IMR-90 (cell line): ENCODE measurements at regions not wholly inside any gene's neighbourhood (a gene's known extent, or its start where the extent isn't known, plus 50 kb on each side); places are given as distances from the start of the nearest gene placed in this dataset.

ENCODE experiments used
- ATAC-seq: fragments of 200-7000 bp; cut with Tn5 transposase; 2 replicates; pipeline ENCODE4 v1.9.1; 2020; ENCODE audit warnings: low read depth, mild to moderate bottlenecking, moderate library complexity
- BruUV-seq: library from RNA; stranded (reverse); fragments of 400-500 nt; replicated peaks from 2 replicates; lab custom pipeline; 2021; lab: Mats Ljungman, UMichigan
- CTCF ChIA-PET: fragments of 300-600 bp; formaldehyde crosslinking; extraction: SDS; loops from one replicate; lab custom pipeline; 2021; ENCODE audit warnings: antibody characterized with exemption; lab: Yijun Ruan, JAX
- POLR2A ChIA-PET: fragments of 300-600 bp; sonication (Branson Sonifier 250); formaldehyde crosslinking; loops from one replicate; lab custom pipeline; 2022; ENCODE audit warnings: antibody characterized with exemption; ENCODE audit not compliant: unreplicated experiment; lab: Charles Lee
- DNase-seq: peaks from one replicate; pipeline ENCODE4 v3.0.0; 2013
- H2AFZ ChIP-seq: replicated peaks from 2 replicates; pipeline ENCODE3; 2013; ENCODE audit warnings: low read length, mild to moderate bottlenecking; ENCODE audit not compliant: poor library complexity
- H2AK5ac ChIP-seq: 2 replicates; pipeline ENCODE4 v1.6.1; 2013; ENCODE audit warnings: low read depth, low read length, inconsistent platforms
- H2AK9ac ChIP-seq: replicated peaks from 2 replicates; pipeline ENCODE3; 2013; ENCODE audit warnings: mild to moderate bottlenecking, low read depth, low read length, moderate library complexity; ENCODE audit not compliant: poor library complexity
- H2BK120ac ChIP-seq: 2 replicates; pipeline ENCODE4 v1.6.1; 2013; ENCODE audit warnings: low read depth, low read length, inconsistent platforms
- H2BK15ac ChIP-seq: 3 replicates; pipeline ENCODE4 v1.6.1; 2013; ENCODE audit warnings: low read depth, low read length, inconsistent platforms
- H2BK20ac ChIP-seq: 2 replicates; pipeline ENCODE4 v1.6.1; 2013; ENCODE audit warnings: low read depth, mild to moderate bottlenecking, inconsistent platforms, low read length, moderate library complexity
- H2BK5ac ChIP-seq: 2 replicates; pipeline ENCODE4 v1.6.1; 2013; ENCODE audit warnings: mild to moderate bottlenecking, low read depth, low read length, inconsistent platforms; ENCODE audit not compliant: poor library complexity, severe bottlenecking
- H3K14ac ChIP-seq: replicated peaks from 2 replicates; pipeline ENCODE4 v1.6.1; 2013; ENCODE audit warnings: low read depth, low read length, inconsistent platforms
- H3K18ac ChIP-seq: 2 replicates; pipeline ENCODE4 v1.6.1; 2013; ENCODE audit warnings: low read depth, low read length, control low read depth
- H3K23ac ChIP-seq: 2 replicates; pipeline ENCODE4 v1.6.1; 2013; ENCODE audit warnings: low read depth, low read length, inconsistent platforms
- H3K27ac ChIP-seq: 2 replicates; pipeline ENCODE4 v1.5.1; 2013; ENCODE audit warnings: mild to moderate bottlenecking, control low read depth, low read length; ENCODE audit not compliant: insufficient read depth
- H3K27me3 ChIP-seq: 2 replicates; pipeline ENCODE4 v1.6.1; 2013; ENCODE audit warnings: low read length; ENCODE audit not compliant: control insufficient read depth, insufficient read depth
- H3K36me3 ChIP-seq: 2 replicates; pipeline ENCODE4 v1.6.1; 2013; ENCODE audit warnings: low read length, mixed read lengths; ENCODE audit not compliant: control insufficient read depth, insufficient read depth
- H3K4ac ChIP-seq: 2 replicates; pipeline ENCODE4 v1.6.1; 2013; ENCODE audit warnings: low read depth, low read length, inconsistent platforms
- H3K4me1 ChIP-seq: 2 replicates; pipeline ENCODE4 v1.6.1; 2013; ENCODE audit warnings: low read length, mixed read lengths; ENCODE audit not compliant: control insufficient read depth, insufficient read depth
- H3K4me2 ChIP-seq: 2 replicates; pipeline ENCODE4 v1.6.1; 2013; ENCODE audit warnings: low read depth, mild to moderate bottlenecking, control low read depth, low read length, moderate library complexity
- H3K4me3 ChIP-seq: 2 replicates; pipeline ENCODE4 v1.5.1; 2013; ENCODE audit warnings: low read depth, mild to moderate bottlenecking, control low read depth, low read length, moderate library complexity; ENCODE audit not compliant: insufficient read depth
- H3K56ac ChIP-seq: 2 replicates; pipeline ENCODE4 v1.6.1; 2013; ENCODE audit warnings: low read length, inconsistent platforms; ENCODE audit not compliant: insufficient read depth; ENCODE audit errors: extremely low read depth
- H3K79me1 ChIP-seq, 2 experiments: 2 replicates each; pipeline ENCODE4 v1.6.1; 2013; ENCODE audit warnings: low read length in 2 of 2, inconsistent platforms in 1 of 2, low read depth in 1 of 2
- H3K9ac ChIP-seq: 2 replicates; pipeline ENCODE4 v1.6.1; 2013; ENCODE audit warnings: low read depth, low read length, control low read depth
- H3K9me1 ChIP-seq: 2 replicates; pipeline ENCODE4 v1.6.1; 2013; ENCODE audit warnings: low read length, inconsistent platforms; ENCODE audit not compliant: insufficient read depth
- H3K9me3 ChIP-seq: 2 replicates; pipeline ENCODE4 v1.6.1; 2013; ENCODE audit warnings: low read length; ENCODE audit not compliant: control insufficient read depth, insufficient read depth
- H4K20me1 ChIP-seq: 2 replicates; pipeline ENCODE4 v1.6.1; 2013; ENCODE audit warnings: low read length, inconsistent platforms; ENCODE audit not compliant: insufficient read depth
- H4K5ac ChIP-seq: 2 replicates; pipeline ENCODE4 v1.6.1; 2013; ENCODE audit warnings: mild to moderate bottlenecking, low read depth, low read length, control low read depth
- H4K8ac ChIP-seq, 2 experiments: 2 replicates each; pipeline ENCODE4 v1.6.1; 2013; ENCODE audit warnings: low read depth in 2 of 2, low read length in 2 of 2, control low read depth in 1 of 2, inconsistent platforms in 1 of 2
- H4K91ac ChIP-seq: 2 replicates; pipeline ENCODE4 v1.6.1; 2013; ENCODE audit warnings: low read depth, low read length, inconsistent platforms; ENCODE audit not compliant: insufficient read depth
- CTCF ChIP-seq: conservative IDR thresholded peaks from 2 replicates; pipeline ENCODE4 v1.5.1; 2012; ENCODE audit warnings: mild to moderate bottlenecking, low read depth, low read length, improper control_type of control experiment
- FOS ChIP-seq: fragments of 150-350 bp; IDR thresholded peaks from 2 replicates; pipeline ENCODE4 v1.6.1; 2016; ENCODE audit warnings: low read depth, low read length
- MXI1 ChIP-seq: IDR thresholded peaks from 2 replicates; pipeline ENCODE4 v1.6.1; 2012; ENCODE audit warnings: low read depth, mild to moderate bottlenecking, low read length, moderate library complexity, borderline replicate concordance
- NFE2L2 ChIP-seq: fragments of 150-350 bp; IDR thresholded peaks from 2 replicates; pipeline ENCODE4 v1.6.1; 2016; ENCODE audit warnings: low read depth, mild to moderate bottlenecking, low read length
- RAD21 ChIP-seq: IDR thresholded peaks from 2 replicates; pipeline ENCODE4 v1.6.1; 2012; ENCODE audit warnings: low read length, improper control_type of control experiment
- RCOR1 ChIP-seq: IDR thresholded peaks from 2 replicates; pipeline ENCODE4 v1.6.1; 2012; ENCODE audit warnings: mild to moderate bottlenecking, low read length, improper control_type of control experiment; ENCODE audit not compliant: insufficient replicate concordance
- SMC3 ChIP-seq: fragments of 150-350 bp; IDR thresholded peaks from 2 replicates; pipeline ENCODE4 v1.6.1; 2016; ENCODE audit warnings: low read depth, mild to moderate bottlenecking, antibody characterized with exemption, low read length, moderate library complexity
- USF2 ChIP-seq: fragments of 150-350 bp; IDR thresholded peaks from 2 replicates; pipeline ENCODE4 v1.6.1; 2017; ENCODE audit warnings: mild to moderate bottlenecking, antibody characterized with exemption, low read length, low read depth
- WGBS, 2 experiments: methylation state at CpG; one replicate each; pipeline versions ENCODE4 v1.1.5 to v1.1.7; 2013; ENCODE audit warnings: missing lambda C conversion rate in 2 of 2; ENCODE audit not compliant: insufficient read length in 1 of 2; ENCODE audit errors: extremely low coverage in 2 of 2; 5-methylcytosine and 5-hydroxymethylcytosine counted together
- dilution Hi-C: fragments of 300-500 bp; cut with HindIII; formaldehyde crosslinking; loops from one replicate; pipeline ENCODE4 v1.14.3; 2018; ENCODE audit warnings: low sequenced_read_pairs; ENCODE audit not compliant: unreplicated experiment
- in situ Hi-C: fragments of 300-500 bp; cut with MboI; formaldehyde crosslinking; loops from 3 replicates; pipeline ENCODE4 v1.14.3; 2019; ENCODE audit warnings: low sequenced_read_pairs, inconsistent platforms, mixed read lengths
- intact Hi-C: fragments of 100-400 bp; cut with micrococcal nuclease; formaldehyde crosslinking; loops from 2 replicates; pipeline ENCODE4 v1.10.0; 2022

- CTCF ChIA-PET = no interaction called here
- 6% methylated on average over 2 of the region's 4 CpGs; no CpG with 5 or more reads in 1 of the 2 experiments for WGBS, 2 experiments
- no TSS peak for BruUV-seq
These were observed 342.7 kb downstream of the GLUD2 start for GRCh38 chrX:121389976-121390714.

More at GRCh38 chrX:121389976-121390714, 342.7 kb downstream of the GLUD2 start:
- H3K23ac ChIP-seq = no peak overlapping the region
- H4K5ac ChIP-seq = no peak overlapping the region
- no peak overlapping the region for H2BK120ac ChIP-seq
- intact Hi-C loops = no loop called here
- ATAC-seq = no peak
- H3K36me3 ChIP-seq = no peaks in the 10 kb centered on the region
- no peaks in the 10 kb centered on the region for H3K27me3 ChIP-seq
- TF ChIP-seq USF2 = no peak
- TF ChIP-seq NFE2L2 = no peak
- TF ChIP-seq MXI1 = no peak
- TF ChIP-seq SMC3 = no peak
- TF ChIP-seq CTCF = no peak
- no peak for TF ChIP-seq FOS
- TF ChIP-seq RAD21 = no peak
- TF ChIP-seq RCOR1 = no peak
- no peaks in the 10 kb centered on the region for H3K9me3 ChIP-seq
- H3K27ac ChIP-seq = no peak overlapping the region
- H2BK5ac ChIP-seq = no peak overlapping the region
- H3K4me2 ChIP-seq = no peak overlapping the region
- dilution Hi-C loops = no loop called here
- no peak overlapping the region for H3K56ac ChIP-seq
- H3K4me1 ChIP-seq = no peaks in the 10 kb centered on the region
- H4K20me1 ChIP-seq = no peaks in the 10 kb centered on the region
- H3K14ac ChIP-seq = no peak overlapping the region
- in situ Hi-C loops = no loop called here
- H4K8ac ChIP-seq = no peak overlapping the region
- no peak for DNase-seq
- no peak overlapping the region for H2AK5ac ChIP-seq
- no peak overlapping the region for H3K18ac ChIP-seq
- H3K4ac ChIP-seq = no peak overlapping the region
- no peaks in the 10 kb centered on the region for H3K79me1 ChIP-seq
- no peak overlapping the region for H2BK20ac ChIP-seq
- no peak overlapping the region for H3K4me3 ChIP-seq
- no peak overlapping the region for H4K91ac ChIP-seq
- H3K9me1 ChIP-seq = no peaks in the 10 kb centered on the region
- no peak overlapping the region for H2AK9ac ChIP-seq
- H3K9ac ChIP-seq = no peak overlapping the region
- H2AFZ ChIP-seq = no peak overlapping the region
- no peak overlapping the region for H2BK15ac ChIP-seq
- POLR2A ChIA-PET = no interaction called here
